SK-N-SH (cell line): ENCODE measurements at regions not wholly inside any gene's neighbourhood (a gene's known extent, or its start where the extent isn't known, plus 50 kb on each side); places are given as distances from the start of the nearest gene placed in this dataset.

Experiments used
- CTCF ChIA-PET: fragments of 300-600, 350-600 bp; formaldehyde crosslinking; extraction: SDS; loops from one replicate; lab custom pipeline; 2021; lab: Yijun Ruan, JAX
- POLR2A ChIA-PET: fragments of 350-600 bp; sonication (Branson Sonifier 250); formaldehyde crosslinking; extraction: SDS; loops from one replicate; lab custom pipeline; 2020; ENCODE audit warnings: antibody characterized with exemption, inconsistent platforms; lab: Yijun Ruan, JAX
- DNase-seq: peaks from one replicate; pipeline ENCODE4 v3.0.0; 2012
- H2AFZ ChIP-seq: fragments of 200-600 bp; sonication (generic); 2 replicates; pipeline ENCODE4 v1.8.1; 2016; ENCODE audit warnings: antibody characterized with exemption, mild to moderate bottlenecking, low read depth
- H3F3A ChIP-seq: fragments of 200-600 bp; sonication (generic); replicated peaks from 2 replicates; pipeline ENCODE3; 2016; ENCODE audit warnings: antibody characterized with exemption, mild to moderate bottlenecking; ENCODE audit not compliant: insufficient read depth
- H3K27ac ChIP-seq, 2 experiments: fragments of 200-500 bp in 1 of 2; fragments of 200-600 bp in 1 of 2; sonication (Bioruptor generic) in 1 of 2; sonication (generic), shearing (Covaris generic) in 1 of 2; 2 replicates each; pipeline versions ENCODE4 v1.5.1 to v1.6.1; 2014 to 2016; ENCODE audit warnings: low read depth in 2 of 2, inconsistent platforms in 1 of 2, low read length in 1 of 2, mild to moderate bottlenecking in 1 of 2, mixed read lengths in 1 of 2
- H3K27me3 ChIP-seq: fragments of 200-600 bp; sonication (generic), shearing (Covaris generic); 2 replicates; pipeline ENCODE4 v1.6.1; 2016; ENCODE audit warnings: mixed run types; ENCODE audit not compliant: insufficient read depth
- H3K36me3 ChIP-seq, 2 experiments: fragments of 200-500 bp in 1 of 2; fragments of 200-600 bp in 1 of 2; sonication (Bioruptor generic) in 1 of 2; sonication (generic) in 1 of 2; replicated peaks in 1 of 2; 2 replicates each; pipeline versions ENCODE3 to v1.5.1; 2014 to 2016; ENCODE audit warnings: low read length in 1 of 2, mild to moderate bottlenecking in 1 of 2; ENCODE audit not compliant: insufficient read depth in 2 of 2, control insufficient read depth in 1 of 2
- H3K4me1 ChIP-seq, 2 experiments: fragments of 200-500 bp in 1 of 2; fragments of 200-600 bp in 1 of 2; sonication (Bioruptor generic) in 1 of 2; sonication (generic), shearing (Covaris generic) in 1 of 2; 2 replicates each; pipeline versions ENCODE4 v1.5.1 to v1.6.1; 2014 to 2016; ENCODE audit warnings: low read depth in 1 of 2, low read length in 1 of 2, mixed run types in 1 of 2; ENCODE audit not compliant: insufficient read depth in 2 of 2, control insufficient read depth in 1 of 2
- H3K4me2 ChIP-seq: fragments of 200-600 bp; sonication (generic), shearing (Covaris generic); 2 replicates; pipeline ENCODE4 v1.6.1; 2017; ENCODE audit warnings: mixed run types
- H3K4me3 ChIP-seq, 2 experiments: fragments of 200-500 bp in 1 of 2; fragments of 200-600 bp in 1 of 2; sonication (Bioruptor generic) in 1 of 2; sonication (generic), shearing (Covaris generic) in 1 of 2; 2 replicates each; pipeline versions ENCODE4 v1.5.1 to v1.8.1; 2014 to 2016; ENCODE audit warnings: low read depth in 2 of 2, inconsistent platforms in 1 of 2, low read length in 1 of 2, mild to moderate bottlenecking in 1 of 2, mixed read lengths in 1 of 2, moderate library complexity in 1 of 2
- H3K79me2 ChIP-seq: fragments of 200-600 bp; sonication (generic); 2 replicates; pipeline ENCODE4 v1.8.1; 2017; ENCODE audit warnings: mild to moderate bottlenecking; ENCODE audit not compliant: insufficient read depth
- H3K9ac ChIP-seq: fragments of 200-600 bp; sonication (generic); 2 replicates; pipeline ENCODE4 v1.6.1; 2017; ENCODE audit warnings: mixed run types
- H3K9me2 ChIP-seq: fragments of 200-600 bp; sonication (generic); 2 replicates; pipeline ENCODE4 v1.6.1; 2017; ENCODE audit warnings: mixed run types
- H3K9me3 ChIP-seq: fragments of 200-600 bp; sonication (generic); 2 replicates; pipeline ENCODE4 v1.6.1; 2017; ENCODE audit warnings: mixed run types, mild to moderate bottlenecking, moderate library complexity
- H4K20me1 ChIP-seq: fragments of 200-600 bp; sonication (generic); 2 replicates; pipeline ENCODE4 v1.6.1; 2017; ENCODE audit warnings: mild to moderate bottlenecking, mixed run types; ENCODE audit not compliant: insufficient read depth
- ELF1 ChIP-seq: IDR thresholded peaks from 2 replicates; pipeline ENCODE4 v1.4.0; 2012
- EZH2phosphoT487 ChIP-seq: fragments of 200-600 bp; sonication (generic); IDR thresholded peaks from 2 replicates; pipeline ENCODE4 v1.6.1; 2017; ENCODE audit warnings: low read depth, mixed run types, mild to moderate bottlenecking, antibody characterized with exemption, moderate library complexity, borderline replicate concordance
- FOSL2 ChIP-seq: IDR thresholded peaks from 2 replicates; pipeline ENCODE4 v1.4.0; 2012; ENCODE audit warnings: low read depth, mild to moderate bottlenecking, moderate library complexity, borderline replicate concordance
- FOXJ3 ChIP-seq: sonication (generic); formaldehyde crosslinking; IDR thresholded peaks from 2 replicates; pipeline ENCODE4 v1.5.1; 2020; ENCODE audit warnings: mild to moderate bottlenecking, missing genetic modification reagents
- FOXM1 ChIP-seq: IDR thresholded peaks from 2 replicates; pipeline ENCODE4 v1.4.0; 2012; ENCODE audit warnings: low read depth, mild to moderate bottlenecking
- GATA2 ChIP-seq: sonication (generic); formaldehyde crosslinking; IDR thresholded peaks from 2 replicates; pipeline ENCODE4 v1.5.0; 2020; ENCODE audit warnings: mild to moderate bottlenecking, missing genetic modification reagents
- JUND ChIP-seq: IDR thresholded peaks from 2 replicates; pipeline ENCODE4 v1.4.0; 2012
- MXI1 ChIP-seq: IDR thresholded peaks from 2 replicates; pipeline ENCODE4 v1.6.1; 2012; ENCODE audit warnings: mild to moderate bottlenecking, low read depth, low read length, improper control_type of control experiment
- NFIC ChIP-seq: IDR thresholded peaks from 2 replicates; pipeline ENCODE4 v1.4.0; 2012; ENCODE audit warnings: borderline replicate concordance
- NRF1 ChIP-seq: IDR thresholded peaks from 2 replicates; pipeline ENCODE4 v1.6.1; 2012; ENCODE audit warnings: low read depth, mild to moderate bottlenecking, low read length
- PBX3 ChIP-seq: IDR thresholded peaks from 2 replicates; pipeline ENCODE4; 2012
- RCOR1 ChIP-seq: fragments of 150-350 bp; IDR thresholded peaks from 2 replicates; pipeline ENCODE4 v1.6.1; 2017; ENCODE audit warnings: antibody characterized with exemption, low read length
- RFX5 ChIP-seq: IDR thresholded peaks from 2 replicates; pipeline ENCODE4 v1.6.1; 2012; ENCODE audit warnings: mild to moderate bottlenecking, improper control_type of control experiment, low read length
- SIN3A ChIP-seq: IDR thresholded peaks from 2 replicates; pipeline ENCODE4 v1.6.1; 2012; ENCODE audit warnings: low read depth, mild to moderate bottlenecking, low read length, moderate library complexity, borderline replicate concordance
- TCF12 ChIP-seq: IDR thresholded peaks from 2 replicates; pipeline ENCODE4 v1.4.0; 2012
- TEAD4 ChIP-seq: IDR thresholded peaks from 2 replicates; pipeline ENCODE4 v1.4.0; 2012; ENCODE audit warnings: mild to moderate bottlenecking, borderline replicate concordance; ENCODE audit not compliant: insufficient read depth
- YY1 ChIP-seq: IDR thresholded peaks from 2 replicates; pipeline ENCODE4 v1.4.0; 2012; ENCODE audit warnings: low read depth, mild to moderate bottlenecking
- ZBTB33 ChIP-seq: IDR thresholded peaks from 2 replicates; pipeline ENCODE4 v1.4.0; 2012; ENCODE audit warnings: low read depth, borderline replicate concordance
- WGBS: methylation state at CpG from one replicate; pipeline ENCODE4 v1.1.6; 2017; ENCODE audit warnings: low lambda C conversion rate; 5-methylcytosine and 5-hydroxymethylcytosine counted together
- TF ChIP-seq, protein P1 (sequence below): fragments of 150-350 bp; IDR thresholded peaks from 2 replicates; pipeline ENCODE4 v1.6.1; 2016; ENCODE audit warnings: mild to moderate bottlenecking, low read depth, low read length
- TF ChIP-seq, protein P2 (sequence below): IDR thresholded peaks from 2 replicates; pipeline ENCODE4 v1.6.1; 2012; ENCODE audit warnings: mild to moderate bottlenecking, low read depth, low read length, moderate library complexity

GRCh38 chr2:196511258-196512168 is 128.0 kb upstream of the CCDC150 start:
- DNase-seq: no peak
- H3K4me1 ChIP-seq: peaks cover 0 to 9% of the 10 kb centered on the region in 2 experiments; a peak in 2 of 4 replicates
- H2AFZ ChIP-seq: no peak overlapping the region
- H3K9me2 ChIP-seq: no peaks in the 10 kb centered on the region
- H3K9me3 ChIP-seq: no peaks in the 10 kb centered on the region
- 82% methylated on average over 3 of the region's 3 CpGs for WGBS
- H3K9ac ChIP-seq: no peak overlapping the region
- no peaks in the 10 kb centered on the region for H3K36me3 ChIP-seq
- H3F3A ChIP-seq: no peaks in the 10 kb centered on the region
- no peak overlapping the region for H3K27ac ChIP-seq
- ChIA-PET POLR2A (no interaction called here), CTCF (interaction anchor here (0.8 to 1.0 kb wide), 2 partner anchors 9 to 38 kb away, joined by 3 to 4 read pairs; no protein-coding TSS in a partner anchor)
- H3K4me3 ChIP-seq: no peak overlapping the region
- H3K79me2 ChIP-seq: no peaks in the 10 kb centered on the region
- no peaks in the 10 kb centered on the region for H3K27me3 ChIP-seq
- no peak for TF ChIP-seq RFX5
- no peak for TF ChIP-seq MXI1
- no peak for TF ChIP-seq EZH2phosphoT487
- no peak for TF ChIP-seq ZBTB33
- no peak for TF ChIP-seq ELF1
- TF ChIP-seq YY1: no peak
- no peak for TF ChIP-seq RCOR1
- no peak for TF ChIP-seq TCF12
- TF ChIP-seq, protein P1, sequence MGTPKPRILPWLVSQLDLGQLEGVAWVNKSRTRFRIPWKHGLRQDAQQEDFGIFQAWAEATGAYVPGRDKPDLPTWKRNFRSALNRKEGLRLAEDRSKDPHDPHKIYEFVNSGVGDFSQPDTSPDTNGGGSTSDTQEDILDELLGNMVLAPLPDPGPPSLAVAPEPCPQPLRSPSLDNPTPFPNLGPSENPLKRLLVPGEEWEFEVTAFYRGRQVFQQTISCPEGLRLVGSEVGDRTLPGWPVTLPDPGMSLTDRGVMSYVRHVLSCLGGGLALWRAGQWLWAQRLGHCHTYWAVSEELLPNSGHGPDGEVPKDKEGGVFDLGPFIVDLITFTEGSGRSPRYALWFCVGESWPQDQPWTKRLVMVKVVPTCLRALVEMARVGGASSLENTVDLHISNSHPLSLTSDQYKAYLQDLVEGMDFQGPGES: no peak
- no peak for TF ChIP-seq JUND
- no peak for TF ChIP-seq FOSL2
- no peak for TF ChIP-seq NRF1
- TF ChIP-seq FOXJ3: no peak
- TF ChIP-seq, protein P2, sequence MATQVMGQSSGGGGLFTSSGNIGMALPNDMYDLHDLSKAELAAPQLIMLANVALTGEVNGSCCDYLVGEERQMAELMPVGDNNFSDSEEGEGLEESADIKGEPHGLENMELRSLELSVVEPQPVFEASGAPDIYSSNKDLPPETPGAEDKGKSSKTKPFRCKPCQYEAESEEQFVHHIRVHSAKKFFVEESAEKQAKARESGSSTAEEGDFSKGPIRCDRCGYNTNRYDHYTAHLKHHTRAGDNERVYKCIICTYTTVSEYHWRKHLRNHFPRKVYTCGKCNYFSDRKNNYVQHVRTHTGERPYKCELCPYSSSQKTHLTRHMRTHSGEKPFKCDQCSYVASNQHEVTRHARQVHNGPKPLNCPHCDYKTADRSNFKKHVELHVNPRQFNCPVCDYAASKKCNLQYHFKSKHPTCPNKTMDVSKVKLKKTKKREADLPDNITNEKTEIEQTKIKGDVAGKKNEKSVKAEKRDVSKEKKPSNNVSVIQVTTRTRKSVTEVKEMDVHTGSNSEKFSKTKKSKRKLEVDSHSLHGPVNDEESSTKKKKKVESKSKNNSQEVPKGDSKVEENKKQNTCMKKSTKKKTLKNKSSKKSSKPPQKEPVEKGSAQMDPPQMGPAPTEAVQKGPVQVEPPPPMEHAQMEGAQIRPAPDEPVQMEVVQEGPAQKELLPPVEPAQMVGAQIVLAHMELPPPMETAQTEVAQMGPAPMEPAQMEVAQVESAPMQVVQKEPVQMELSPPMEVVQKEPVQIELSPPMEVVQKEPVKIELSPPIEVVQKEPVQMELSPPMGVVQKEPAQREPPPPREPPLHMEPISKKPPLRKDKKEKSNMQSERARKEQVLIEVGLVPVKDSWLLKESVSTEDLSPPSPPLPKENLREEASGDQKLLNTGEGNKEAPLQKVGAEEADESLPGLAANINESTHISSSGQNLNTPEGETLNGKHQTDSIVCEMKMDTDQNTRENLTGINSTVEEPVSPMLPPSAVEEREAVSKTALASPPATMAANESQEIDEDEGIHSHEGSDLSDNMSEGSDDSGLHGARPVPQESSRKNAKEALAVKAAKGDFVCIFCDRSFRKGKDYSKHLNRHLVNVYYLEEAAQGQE: no peak
- TF ChIP-seq GATA2 (CRISPR knock-in tag): no peak
- TF ChIP-seq PBX3: no peak
- no peak for TF ChIP-seq SIN3A
- no peak for TF ChIP-seq NFIC
- TF ChIP-seq TEAD4: no peak
- TF ChIP-seq FOXM1: no peak
- no peak overlapping the region for H3K4me2 ChIP-seq
- no peaks in the 10 kb centered on the region for H4K20me1 ChIP-seq
